IMR-90 (cell line): ENCODE measurements at regions not wholly inside any gene's neighbourhood (a gene's known extent, or its start where the extent isn't known, plus 50 kb on each side); places are given as distances from the start of the nearest gene placed in this dataset.

Source experiments
- ATAC-seq: fragments of 200-7000 bp; cut with Tn5 transposase; 2 replicates; pipeline ENCODE4 v1.9.1; 2020; ENCODE audit warnings: low read depth, mild to moderate bottlenecking, moderate library complexity
- BruUV-seq: library from RNA; stranded (reverse); fragments of 400-500 nt; replicated peaks from 2 replicates; lab custom pipeline; 2021; lab: Mats Ljungman, UMichigan
- CTCF ChIA-PET: fragments of 300-600 bp; formaldehyde crosslinking; extraction: SDS; loops from one replicate; lab custom pipeline; 2021; ENCODE audit warnings: antibody characterized with exemption; lab: Yijun Ruan, JAX
- POLR2A ChIA-PET: fragments of 300-600 bp; sonication (Branson Sonifier 250); formaldehyde crosslinking; loops from one replicate; lab custom pipeline; 2022; ENCODE audit warnings: antibody characterized with exemption; ENCODE audit not compliant: unreplicated experiment; lab: Charles Lee
- DNase-seq: peaks from one replicate; pipeline ENCODE4 v3.0.0; 2013
- H2AFZ ChIP-seq: replicated peaks from 2 replicates; pipeline ENCODE3; 2013; ENCODE audit warnings: low read length, mild to moderate bottlenecking; ENCODE audit not compliant: poor library complexity
- H2AK5ac ChIP-seq: 2 replicates; pipeline ENCODE4 v1.6.1; 2013; ENCODE audit warnings: low read depth, low read length, inconsistent platforms
- H2AK9ac ChIP-seq: replicated peaks from 2 replicates; pipeline ENCODE3; 2013; ENCODE audit warnings: mild to moderate bottlenecking, low read depth, low read length, moderate library complexity; ENCODE audit not compliant: poor library complexity
- H2BK120ac ChIP-seq: 2 replicates; pipeline ENCODE4 v1.6.1; 2013; ENCODE audit warnings: low read depth, low read length, inconsistent platforms
- H2BK15ac ChIP-seq: 3 replicates; pipeline ENCODE4 v1.6.1; 2013; ENCODE audit warnings: low read depth, low read length, inconsistent platforms
- H2BK20ac ChIP-seq: 2 replicates; pipeline ENCODE4 v1.6.1; 2013; ENCODE audit warnings: low read depth, mild to moderate bottlenecking, inconsistent platforms, low read length, moderate library complexity
- H2BK5ac ChIP-seq: 2 replicates; pipeline ENCODE4 v1.6.1; 2013; ENCODE audit warnings: mild to moderate bottlenecking, low read depth, low read length, inconsistent platforms; ENCODE audit not compliant: poor library complexity, severe bottlenecking
- H3K14ac ChIP-seq: replicated peaks from 2 replicates; pipeline ENCODE4 v1.6.1; 2013; ENCODE audit warnings: low read depth, low read length, inconsistent platforms
- H3K18ac ChIP-seq: 2 replicates; pipeline ENCODE4 v1.6.1; 2013; ENCODE audit warnings: low read depth, low read length, control low read depth
- H3K23ac ChIP-seq: 2 replicates; pipeline ENCODE4 v1.6.1; 2013; ENCODE audit warnings: low read depth, low read length, inconsistent platforms
- H3K27ac ChIP-seq: 2 replicates; pipeline ENCODE4 v1.5.1; 2013; ENCODE audit warnings: mild to moderate bottlenecking, control low read depth, low read length; ENCODE audit not compliant: insufficient read depth
- H3K27me3 ChIP-seq: 2 replicates; pipeline ENCODE4 v1.6.1; 2013; ENCODE audit warnings: low read length; ENCODE audit not compliant: control insufficient read depth, insufficient read depth
- H3K36me3 ChIP-seq: 2 replicates; pipeline ENCODE4 v1.6.1; 2013; ENCODE audit warnings: low read length, mixed read lengths; ENCODE audit not compliant: control insufficient read depth, insufficient read depth
- H3K4ac ChIP-seq: 2 replicates; pipeline ENCODE4 v1.6.1; 2013; ENCODE audit warnings: low read depth, low read length, inconsistent platforms
- H3K4me1 ChIP-seq: 2 replicates; pipeline ENCODE4 v1.6.1; 2013; ENCODE audit warnings: low read length, mixed read lengths; ENCODE audit not compliant: control insufficient read depth, insufficient read depth
- H3K4me2 ChIP-seq: 2 replicates; pipeline ENCODE4 v1.6.1; 2013; ENCODE audit warnings: low read depth, mild to moderate bottlenecking, control low read depth, low read length, moderate library complexity
- H3K4me3 ChIP-seq: 2 replicates; pipeline ENCODE4 v1.5.1; 2013; ENCODE audit warnings: low read depth, mild to moderate bottlenecking, control low read depth, low read length, moderate library complexity; ENCODE audit not compliant: insufficient read depth
- H3K56ac ChIP-seq: 2 replicates; pipeline ENCODE4 v1.6.1; 2013; ENCODE audit warnings: low read length, inconsistent platforms; ENCODE audit not compliant: insufficient read depth; ENCODE audit errors: extremely low read depth
- H3K79me1 ChIP-seq, 2 experiments: 2 replicates each; pipeline ENCODE4 v1.6.1; 2013; ENCODE audit warnings: low read length in 2 of 2, inconsistent platforms in 1 of 2, low read depth in 1 of 2
- H3K9ac ChIP-seq: 2 replicates; pipeline ENCODE4 v1.6.1; 2013; ENCODE audit warnings: low read depth, low read length, control low read depth
- H3K9me1 ChIP-seq: 2 replicates; pipeline ENCODE4 v1.6.1; 2013; ENCODE audit warnings: low read length, inconsistent platforms; ENCODE audit not compliant: insufficient read depth
- H3K9me3 ChIP-seq: 2 replicates; pipeline ENCODE4 v1.6.1; 2013; ENCODE audit warnings: low read length; ENCODE audit not compliant: control insufficient read depth, insufficient read depth
- H4K20me1 ChIP-seq: 2 replicates; pipeline ENCODE4 v1.6.1; 2013; ENCODE audit warnings: low read length, inconsistent platforms; ENCODE audit not compliant: insufficient read depth
- H4K5ac ChIP-seq: 2 replicates; pipeline ENCODE4 v1.6.1; 2013; ENCODE audit warnings: mild to moderate bottlenecking, low read depth, low read length, control low read depth
- H4K8ac ChIP-seq, 2 experiments: 2 replicates each; pipeline ENCODE4 v1.6.1; 2013; ENCODE audit warnings: low read depth in 2 of 2, low read length in 2 of 2, control low read depth in 1 of 2, inconsistent platforms in 1 of 2
- H4K91ac ChIP-seq: 2 replicates; pipeline ENCODE4 v1.6.1; 2013; ENCODE audit warnings: low read depth, low read length, inconsistent platforms; ENCODE audit not compliant: insufficient read depth
- BHLHE40 ChIP-seq: fragments of 150-350 bp; IDR thresholded peaks from 2 replicates; pipeline ENCODE4 v1.6.1; 2016; ENCODE audit warnings: mild to moderate bottlenecking, low read depth, low read length
- CEBPB ChIP-seq: IDR thresholded peaks from 2 replicates; pipeline ENCODE4 v1.6.1; 2012; ENCODE audit warnings: low read depth, low read length, improper control_type of control experiment
- CHD1 ChIP-seq: IDR thresholded peaks from 2 replicates; pipeline ENCODE4 v1.6.1; 2012; ENCODE audit warnings: low read depth, low read length, improper control_type of control experiment
- ELK1 ChIP-seq: fragments of 150-350 bp; IDR thresholded peaks from 2 replicates; pipeline ENCODE4 v1.6.1; 2016; ENCODE audit warnings: low read depth, mild to moderate bottlenecking, low read length, moderate library complexity, borderline replicate concordance
- FOS ChIP-seq: fragments of 150-350 bp; IDR thresholded peaks from 2 replicates; pipeline ENCODE4 v1.6.1; 2016; ENCODE audit warnings: low read depth, low read length
- MAFK ChIP-seq: IDR thresholded peaks from 2 replicates; pipeline ENCODE4 v1.6.1; 2012; ENCODE audit warnings: low read depth, low read length, improper control_type of control experiment
- MAZ ChIP-seq: IDR thresholded peaks from 2 replicates; pipeline ENCODE4 v1.6.1; 2012; ENCODE audit warnings: low read depth, mild to moderate bottlenecking, low read length, improper control_type of control experiment, moderate library complexity, borderline replicate concordance
- MXI1 ChIP-seq: IDR thresholded peaks from 2 replicates; pipeline ENCODE4 v1.6.1; 2012; ENCODE audit warnings: low read depth, mild to moderate bottlenecking, low read length, moderate library complexity, borderline replicate concordance
- NFE2L2 ChIP-seq: fragments of 150-350 bp; IDR thresholded peaks from 2 replicates; pipeline ENCODE4 v1.6.1; 2016; ENCODE audit warnings: low read depth, mild to moderate bottlenecking, low read length
- POLR2A ChIP-seq: IDR thresholded peaks from 2 replicates; pipeline ENCODE4 v1.6.1; 2012; ENCODE audit warnings: mild to moderate bottlenecking, low read depth, low read length
- RAD21 ChIP-seq: IDR thresholded peaks from 2 replicates; pipeline ENCODE4 v1.6.1; 2012; ENCODE audit warnings: low read length, improper control_type of control experiment
- RCOR1 ChIP-seq: IDR thresholded peaks from 2 replicates; pipeline ENCODE4 v1.6.1; 2012; ENCODE audit warnings: mild to moderate bottlenecking, low read length, improper control_type of control experiment; ENCODE audit not compliant: insufficient replicate concordance
- RFX5 ChIP-seq: IDR thresholded peaks from 2 replicates; pipeline ENCODE4 v1.8.0; 2012; ENCODE audit warnings: low read depth, mild to moderate bottlenecking, low read length, moderate library complexity
- SMC3 ChIP-seq: fragments of 150-350 bp; IDR thresholded peaks from 2 replicates; pipeline ENCODE4 v1.6.1; 2016; ENCODE audit warnings: low read depth, mild to moderate bottlenecking, antibody characterized with exemption, low read length, moderate library complexity
- WGBS, 2 experiments: methylation state at CpG; one replicate each; pipeline versions ENCODE4 v1.1.5 to v1.1.7; 2013; ENCODE audit warnings: missing lambda C conversion rate in 2 of 2; ENCODE audit not compliant: insufficient read length in 1 of 2; ENCODE audit errors: extremely low coverage in 2 of 2; 5-methylcytosine and 5-hydroxymethylcytosine counted together
- dilution Hi-C: fragments of 300-500 bp; cut with HindIII; formaldehyde crosslinking; loops from one replicate; pipeline ENCODE4 v1.14.3; 2018; ENCODE audit warnings: low sequenced_read_pairs; ENCODE audit not compliant: unreplicated experiment
- in situ Hi-C: fragments of 300-500 bp; cut with MboI; formaldehyde crosslinking; loops from 3 replicates; pipeline ENCODE4 v1.14.3; 2019; ENCODE audit warnings: low sequenced_read_pairs, inconsistent platforms, mixed read lengths
- intact Hi-C: fragments of 100-400 bp; cut with micrococcal nuclease; formaldehyde crosslinking; loops from 2 replicates; pipeline ENCODE4 v1.10.0; 2022
- TF ChIP-seq, protein P1 (sequence below): conservative IDR thresholded peaks from 2 replicates; pipeline ENCODE4 v1.5.1; 2012; ENCODE audit warnings: mild to moderate bottlenecking, low read depth, low read length, improper control_type of control experiment
- TF ChIP-seq, protein P2 (sequence below): fragments of 150-350 bp; IDR thresholded peaks from 2 replicates; pipeline ENCODE4 v1.6.1; 2017; ENCODE audit warnings: mild to moderate bottlenecking, antibody characterized with exemption, low read length, low read depth

GRCh38 chr16:64065523-64065922 lies 1056.3 kb downstream of the CDH11 start:
- no peaks in the 10 kb centered on the region for H3K4me1 ChIP-seq
- no peak overlapping the region for H2BK15ac ChIP-seq
- DNase-seq, result no peak
- no peak overlapping the region for H3K4me2 ChIP-seq
- no peaks in the 10 kb centered on the region for H3K9me3 ChIP-seq
- H3K27ac ChIP-seq, result no peak overlapping the region
- no peak overlapping the region for H3K23ac ChIP-seq
- H4K20me1 ChIP-seq, result no peaks in the 10 kb centered on the region
- H3K36me3 ChIP-seq, result no peaks in the 10 kb centered on the region
- no peak for ATAC-seq
- no peak overlapping the region for H2AK9ac ChIP-seq
- no peaks in the 10 kb centered on the region for H3K9me1 ChIP-seq
- no TSS peak for BruUV-seq
- no peak overlapping the region for H2AFZ ChIP-seq
- no peak overlapping the region for H3K4me3 ChIP-seq
- H3K9ac ChIP-seq, result no peak overlapping the region
- no CpG with 5 or more reads among the region's 1 CpG for WGBS, 2 experiments
- no peak overlapping the region for H4K8ac ChIP-seq
- dilution Hi-C loops (no loop called here), intact Hi-C loops (no loop called here), in situ Hi-C loops (no loop called here)
- no peak overlapping the region for H2BK5ac ChIP-seq
- H2AK5ac ChIP-seq, result no peak overlapping the region
- ChIA-PET POLR2A (no interaction called here), CTCF (no interaction called here)
- no peaks in the 10 kb centered on the region for H3K79me1 ChIP-seq
- TF ChIP-seq CHD1 (no peak), RAD21 (no peak), BHLHE40 (no peak), MXI1 (no peak), MAZ (no peak), RFX5 (no peak), NFE2L2 (no peak), ELK1 (no peak), FOS (no peak), CEBPB (no peak), RCOR1 (no peak), POLR2A (no peak), SMC3 (no peak), MAFK (no peak)
- TF ChIP-seq, protein P1, sequence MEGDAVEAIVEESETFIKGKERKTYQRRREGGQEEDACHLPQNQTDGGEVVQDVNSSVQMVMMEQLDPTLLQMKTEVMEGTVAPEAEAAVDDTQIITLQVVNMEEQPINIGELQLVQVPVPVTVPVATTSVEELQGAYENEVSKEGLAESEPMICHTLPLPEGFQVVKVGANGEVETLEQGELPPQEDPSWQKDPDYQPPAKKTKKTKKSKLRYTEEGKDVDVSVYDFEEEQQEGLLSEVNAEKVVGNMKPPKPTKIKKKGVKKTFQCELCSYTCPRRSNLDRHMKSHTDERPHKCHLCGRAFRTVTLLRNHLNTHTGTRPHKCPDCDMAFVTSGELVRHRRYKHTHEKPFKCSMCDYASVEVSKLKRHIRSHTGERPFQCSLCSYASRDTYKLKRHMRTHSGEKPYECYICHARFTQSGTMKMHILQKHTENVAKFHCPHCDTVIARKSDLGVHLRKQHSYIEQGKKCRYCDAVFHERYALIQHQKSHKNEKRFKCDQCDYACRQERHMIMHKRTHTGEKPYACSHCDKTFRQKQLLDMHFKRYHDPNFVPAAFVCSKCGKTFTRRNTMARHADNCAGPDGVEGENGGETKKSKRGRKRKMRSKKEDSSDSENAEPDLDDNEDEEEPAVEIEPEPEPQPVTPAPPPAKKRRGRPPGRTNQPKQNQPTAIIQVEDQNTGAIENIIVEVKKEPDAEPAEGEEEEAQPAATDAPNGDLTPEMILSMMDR, result no peak
- TF ChIP-seq, protein P2, sequence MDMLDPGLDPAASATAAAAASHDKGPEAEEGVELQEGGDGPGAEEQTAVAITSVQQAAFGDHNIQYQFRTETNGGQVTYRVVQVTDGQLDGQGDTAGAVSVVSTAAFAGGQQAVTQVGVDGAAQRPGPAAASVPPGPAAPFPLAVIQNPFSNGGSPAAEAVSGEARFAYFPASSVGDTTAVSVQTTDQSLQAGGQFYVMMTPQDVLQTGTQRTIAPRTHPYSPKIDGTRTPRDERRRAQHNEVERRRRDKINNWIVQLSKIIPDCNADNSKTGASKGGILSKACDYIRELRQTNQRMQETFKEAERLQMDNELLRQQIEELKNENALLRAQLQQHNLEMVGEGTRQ, result no peak
- no peak overlapping the region for H3K14ac ChIP-seq
- H3K56ac ChIP-seq, result no peak overlapping the region
- no peaks in the 10 kb centered on the region for H3K27me3 ChIP-seq
- no peak overlapping the region for H2BK120ac ChIP-seq
- no peak overlapping the region for H3K4ac ChIP-seq
- H3K18ac ChIP-seq, result no peak overlapping the region
- H2BK20ac ChIP-seq, result no peak overlapping the region
- H4K5ac ChIP-seq, result no peak overlapping the region
- no peak overlapping the region for H4K91ac ChIP-seq
